A673 (cell line): ENCODE measurements at regions not wholly inside any gene's neighbourhood (a gene's known extent, or its start where the extent isn't known, plus 50 kb on each side); places are given as distances from the start of the nearest gene placed in this dataset.

ENCODE experiments used
- BruUV-seq: library from RNA; stranded (reverse); fragments of 400-500 nt; replicated peaks from 2 replicates; lab custom pipeline; 2021; lab: Mats Ljungman, UMichigan
- CTCF ChIA-PET: fragments of 300-600 bp; sonication (Branson Sonifier 250); formaldehyde crosslinking; loops from one replicate; lab custom pipeline; 2022; ENCODE audit warnings: antibody characterized with exemption; lab: Charles Lee
- POLR2A ChIA-PET: fragments of 300-600 bp; sonication (Branson Sonifier 250); formaldehyde crosslinking; loops from one replicate; lab custom pipeline; 2022; ENCODE audit warnings: antibody characterized with exemption; ENCODE audit not compliant: low non-redundant PET; lab: Charles Lee
- DNase-seq: peaks from one replicate; pipeline ENCODE4 v3.0.0-alpha.2; 2015; ENCODE audit warnings: low spot score
- H3K27ac ChIP-seq: fragments of 200-600 bp; sonication (generic); 2 replicates; pipeline ENCODE4 v1.5.1; 2016; ENCODE audit warnings: mixed run types, low read depth, mild to moderate bottlenecking, mixed read lengths, antibody characterized with exemption, low read length; ENCODE audit not compliant: poor library complexity, severe bottlenecking
- H3K27me3 ChIP-seq: fragments of 200-600 bp; sonication (generic); replicated peaks from 2 replicates; pipeline ENCODE4 v1.6.1; 2017; ENCODE audit warnings: mixed run types, low read depth, mild to moderate bottlenecking, mixed read lengths, antibody characterized with exemption, low read length; ENCODE audit not compliant: insufficient read depth, poor library complexity
- H3K36me3 ChIP-seq: fragments of 200-600 bp; sonication (generic); 2 replicates; pipeline ENCODE4 v1.6.1; 2016; ENCODE audit warnings: mixed run types, mild to moderate bottlenecking, mixed read lengths, antibody characterized with exemption, low read length; ENCODE audit not compliant: insufficient read depth, poor library complexity, severe bottlenecking
- H3K4me1 ChIP-seq: fragments of 200-600 bp; sonication (generic); 2 replicates; pipeline ENCODE4 v1.6.1; 2017; ENCODE audit warnings: mixed run types, mild to moderate bottlenecking, mixed read lengths, antibody characterized with exemption, low read length; ENCODE audit not compliant: insufficient read depth, poor library complexity, severe bottlenecking
- H3K4me3 ChIP-seq: fragments of 200-600 bp; sonication (generic); 2 replicates; pipeline ENCODE4 v1.5.1; 2016; ENCODE audit warnings: low read depth, mixed run types, mild to moderate bottlenecking, mixed read lengths, low read length; ENCODE audit not compliant: poor library complexity, severe bottlenecking
- H3K9me3 ChIP-seq: fragments of 200-600 bp; sonication (generic); 2 replicates; pipeline ENCODE4 v1.6.1; 2016; ENCODE audit warnings: mixed run types, low read depth, mild to moderate bottlenecking, mixed read lengths, antibody characterized with exemption, low read length; ENCODE audit not compliant: poor library complexity, severe bottlenecking
- EZH2 ChIP-seq: fragments of 200-600 bp; sonication (generic); IDR thresholded peaks from 2 replicates; pipeline ENCODE4 v1.6.1; 2017; ENCODE audit warnings: borderline replicate concordance, low read depth, mild to moderate bottlenecking, mixed read lengths, antibody characterized with exemption, low read length; ENCODE audit not compliant: poor library complexity, severe bottlenecking
- intact Hi-C: fragments of 100-400 bp; cut with micrococcal nuclease; formaldehyde crosslinking; loops from one replicate; pipeline ENCODE4 v1.10.0; 2022; ENCODE audit not compliant: unreplicated experiment
- TF ChIP-seq, protein P1 (sequence below): fragments of 300-800, 200-600 bp; sonication (generic); conservative IDR thresholded peaks from 2 replicates; pipeline ENCODE4 v1.5.1; 2017; ENCODE audit warnings: low read depth, mild to moderate bottlenecking, antibody characterized with exemption, low read length, moderate library complexity, mixed read lengths

DNA sequence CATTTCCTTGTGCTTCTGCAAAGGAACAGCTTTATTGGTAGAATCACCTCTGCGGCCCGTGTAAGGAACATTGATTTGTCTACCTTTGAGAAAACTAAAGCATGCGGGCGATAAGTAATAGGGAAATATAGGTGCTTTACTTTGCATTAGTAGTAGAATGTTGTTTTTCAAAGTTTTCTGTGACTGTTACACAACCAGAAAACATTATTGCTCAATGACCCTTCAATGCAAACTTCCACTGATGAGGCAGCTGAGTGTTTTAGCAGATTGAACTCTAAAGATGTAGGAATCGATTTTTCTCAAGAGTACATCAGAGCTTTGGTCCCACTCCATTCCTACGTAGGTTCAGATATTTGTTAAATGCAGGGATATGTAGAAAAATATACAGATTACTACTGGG, 427.8 kb downstream of the DNAJB9 start:
- no TSS peak for BruUV-seq
- H3K36me3 ChIP-seq: no peaks in the 10 kb centered on the region
- no peak overlapping the region for H3K27ac ChIP-seq
- intact Hi-C loops: no loop called here
- TF ChIP-seq, protein P1, sequence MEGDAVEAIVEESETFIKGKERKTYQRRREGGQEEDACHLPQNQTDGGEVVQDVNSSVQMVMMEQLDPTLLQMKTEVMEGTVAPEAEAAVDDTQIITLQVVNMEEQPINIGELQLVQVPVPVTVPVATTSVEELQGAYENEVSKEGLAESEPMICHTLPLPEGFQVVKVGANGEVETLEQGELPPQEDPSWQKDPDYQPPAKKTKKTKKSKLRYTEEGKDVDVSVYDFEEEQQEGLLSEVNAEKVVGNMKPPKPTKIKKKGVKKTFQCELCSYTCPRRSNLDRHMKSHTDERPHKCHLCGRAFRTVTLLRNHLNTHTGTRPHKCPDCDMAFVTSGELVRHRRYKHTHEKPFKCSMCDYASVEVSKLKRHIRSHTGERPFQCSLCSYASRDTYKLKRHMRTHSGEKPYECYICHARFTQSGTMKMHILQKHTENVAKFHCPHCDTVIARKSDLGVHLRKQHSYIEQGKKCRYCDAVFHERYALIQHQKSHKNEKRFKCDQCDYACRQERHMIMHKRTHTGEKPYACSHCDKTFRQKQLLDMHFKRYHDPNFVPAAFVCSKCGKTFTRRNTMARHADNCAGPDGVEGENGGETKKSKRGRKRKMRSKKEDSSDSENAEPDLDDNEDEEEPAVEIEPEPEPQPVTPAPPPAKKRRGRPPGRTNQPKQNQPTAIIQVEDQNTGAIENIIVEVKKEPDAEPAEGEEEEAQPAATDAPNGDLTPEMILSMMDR: no peak
- TF ChIP-seq EZH2: no peak
- H3K4me3 ChIP-seq: no peak overlapping the region
- POLR2A ChIA-PET: no interaction called here
- no peaks in the 10 kb centered on the region for H3K4me1 ChIP-seq
- CTCF ChIA-PET: no interaction called here
- no peaks in the 10 kb centered on the region for H3K27me3 ChIP-seq
- no peak for DNase-seq
- no peaks in the 10 kb centered on the region for H3K9me3 ChIP-seq

DNA sequence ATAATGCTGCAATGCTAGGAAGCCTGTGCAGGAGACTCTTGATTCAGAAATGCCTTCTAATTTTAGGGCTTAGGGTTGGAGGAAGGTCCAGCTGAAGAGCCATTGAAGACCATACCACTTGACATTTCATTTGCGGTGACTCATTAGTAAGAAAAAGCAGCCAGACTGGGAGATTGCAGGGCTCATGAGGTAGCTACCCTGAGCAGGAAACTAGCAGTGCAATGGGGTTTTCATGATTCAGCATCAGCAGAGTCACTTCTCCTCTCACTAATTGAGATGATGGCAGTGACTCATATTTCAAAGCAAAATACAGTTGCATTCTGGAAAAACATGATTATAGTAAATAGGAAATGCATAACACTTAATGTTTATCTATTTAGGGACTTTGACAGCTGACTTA, 434.1 kb downstream of the DNAJB9 start:
- no peak overlapping the region for H3K4me3 ChIP-seq
- H3K4me1 ChIP-seq: no peaks in the 10 kb centered on the region
- no peaks in the 10 kb centered on the region for H3K36me3 ChIP-seq
- ChIA-PET CTCF (no interaction called here), POLR2A (interaction anchor here (0.7 kb wide), 1 partner anchor 130 kb away, joined by 3 read pairs; no protein-coding TSS in a partner anchor)
- DNase-seq: peak; percentile 46
- no peaks in the 10 kb centered on the region for H3K27me3 ChIP-seq
- no peak overlapping the region for H3K27ac ChIP-seq
- H3K9me3 ChIP-seq: no peaks in the 10 kb centered on the region
- no TSS peak for BruUV-seq
- intact Hi-C loops: no loop called here
- TF ChIP-seq EZH2: no peak
- TF ChIP-seq, protein P1: no peak

DNA sequence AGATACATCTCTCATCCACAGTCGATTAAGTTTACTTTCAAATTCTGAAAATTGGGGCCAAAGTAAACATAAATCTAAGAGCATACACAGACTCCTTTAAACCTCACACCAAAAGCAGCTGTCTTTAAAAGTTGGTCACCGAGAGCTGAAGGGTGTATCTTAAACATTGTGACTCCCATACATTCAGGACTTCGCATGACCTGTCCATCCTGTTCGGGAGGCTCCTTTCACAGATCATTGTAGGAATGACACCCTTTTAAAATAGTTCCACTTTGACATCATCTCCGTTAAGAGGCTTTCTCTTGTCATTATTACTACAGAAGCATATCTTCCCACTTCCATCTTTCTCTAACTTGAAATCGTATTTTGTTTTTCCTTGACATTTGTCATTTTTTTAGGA, 440.0 kb downstream of the DNAJB9 start:
- no peak overlapping the region for H3K27ac ChIP-seq
- ChIA-PET POLR2A (no interaction called here), CTCF (no interaction called here)
- no peak overlapping the region for H3K4me3 ChIP-seq
- H3K9me3 ChIP-seq: no peaks in the 10 kb centered on the region
- H3K4me1 ChIP-seq: no peaks in the 10 kb centered on the region
- no peaks in the 10 kb centered on the region for H3K27me3 ChIP-seq
- H3K36me3 ChIP-seq: no peaks in the 10 kb centered on the region
- no TSS peak for BruUV-seq
- DNase-seq: no peak
- TF ChIP-seq EZH2: no peak
- TF ChIP-seq, protein P1: no peak
- intact Hi-C loops: no loop called here
